GM04503 (cell line): ENCODE measurements at regions not wholly inside any gene's neighbourhood (a gene's known extent, or its start where the extent isn't known, plus 50 kb on each side); places are given as distances from the start of the nearest gene placed in this dataset.

Experiments
- DNase-seq: peaks from one replicate; pipeline ENCODE4 v3.0.0-alpha.2; 2012; ENCODE audit warnings: low read depth

- no peak for DNase-seq
Observed at GRCh38 chr6:111958534-111958933, 85.3 kb upstream of the FYN start.

- DNase-seq = no peak
Observed at GRCh38 chr6:111959766-111960165, 86.5 kb upstream of the FYN start.

- DNase-seq = no peak
Observed at GRCh38 chr6:111967131-111967530, 86.8 kb upstream of the CCN6 start.

GRCh38 chr6:111970426-111970825, 83.5 kb upstream of the CCN6 start:
- no peak for DNase-seq

- DNase-seq = no peak
Observed at GRCh38 chr6:111971181-111971841, 82.6 kb upstream of the CCN6 start.

- DNase-seq = no peak
Observed at GRCh38 chr6:111971866-111972532, 81.9 kb upstream of the CCN6 start.

GRCh38 chr6:111972745-111973117, 81.2 kb upstream of the CCN6 start:
- DNase-seq = no peak

- peak; percentile 95 for DNase-seq
Observed at GRCh38 chr6:111973118-111973761, 80.7 kb upstream of the CCN6 start.

- DNase-seq = no peak
Observed at GRCh38 chr6:111973927-111974639, 79.8 kb upstream of the CCN6 start.

GRCh38 chr6:111975466-111975865, 78.4 kb upstream of the CCN6 start:
- no peak for DNase-seq

- no peak for DNase-seq
Observed at GRCh38 chr6:111976139-111976538, 77.8 kb upstream of the CCN6 start.

- no peak for DNase-seq
Observed at GRCh38 chr6:111978532-111979149, 75.3 kb upstream of the CCN6 start.

GRCh38 chr6:111979633-111980032, 74.3 kb upstream of the CCN6 start:
- DNase-seq = no peak

- DNase-seq = no peak
Observed at GRCh38 chr6:111980143-111980542, 73.8 kb upstream of the CCN6 start.

GRCh38 chr6:111980971-111981840, 72.7 kb upstream of the CCN6 start:
- no peak for DNase-seq

- no peak for DNase-seq
Observed at GRCh38 chr6:111982681-111983080, 71.2 kb upstream of the CCN6 start.

GRCh38 chr6:111983193-111983592, 70.7 kb upstream of the CCN6 start:
- DNase-seq = no peak

- no peak for DNase-seq
Observed at GRCh38 chr6:111984081-111984480, 69.8 kb upstream of the CCN6 start.

GRCh38 chr6:111984516-111985201, 69.2 kb upstream of the CCN6 start:
- DNase-seq = no peak

- DNase-seq = peak; percentile 94
Observed at GRCh38 chr6:111985202-111985731, 68.6 kb upstream of the CCN6 start.

- DNase-seq = no peak
Observed at GRCh38 chr6:111986651-111987050, 67.3 kb upstream of the CCN6 start.
